HG03342 (cell line): ENCODE measurements at regions not wholly inside any gene's neighbourhood (a gene's known extent, or its start where the extent isn't known, plus 50 kb on each side); places are given as distances from the start of the nearest gene placed in this dataset.

Source experiments
- ATAC-seq: cut with Tn5 transposase; IDR thresholded peaks from one replicate; pipeline ENCODE4 v1.9.1; 2021; ENCODE audit warnings: mild to moderate bottlenecking, moderate library complexity; ENCODE audit not compliant: unreplicated experiment

- no peak for ATAC-seq
Observed at GRCh38 chr2:216287251-216287650, 85.0 kb downstream of the MARCHF4 start.

- ATAC-seq: no peak
Observed at GRCh38 chr2:216286616-216287231, 85.6 kb downstream of the MARCHF4 start.

DNA sequence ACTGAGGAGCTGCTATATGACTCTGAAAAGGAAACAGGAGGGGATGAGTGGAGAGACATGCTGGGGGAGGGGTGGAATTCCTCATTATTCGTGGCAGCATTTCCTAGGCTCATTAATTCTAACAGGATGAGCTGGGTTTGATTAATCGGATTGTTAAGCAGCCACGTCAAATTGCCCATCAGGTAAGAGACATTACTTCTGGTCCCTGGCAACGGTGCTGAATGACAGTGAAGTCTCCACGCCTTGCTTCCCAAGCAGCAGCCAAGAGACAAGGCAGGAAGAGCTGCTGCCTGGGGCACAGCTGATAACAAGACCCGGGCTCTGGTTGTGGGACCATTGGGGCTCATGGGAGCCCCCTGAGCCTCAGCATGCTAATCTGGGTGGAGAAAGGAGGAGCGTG, 86.6 kb downstream of the MARCHF4 start:
- ATAC-seq: no peak

GRCh38 chr2:216284708-216285107, 87.6 kb downstream of the MARCHF4 start:
- ATAC-seq: no peak

DNA sequence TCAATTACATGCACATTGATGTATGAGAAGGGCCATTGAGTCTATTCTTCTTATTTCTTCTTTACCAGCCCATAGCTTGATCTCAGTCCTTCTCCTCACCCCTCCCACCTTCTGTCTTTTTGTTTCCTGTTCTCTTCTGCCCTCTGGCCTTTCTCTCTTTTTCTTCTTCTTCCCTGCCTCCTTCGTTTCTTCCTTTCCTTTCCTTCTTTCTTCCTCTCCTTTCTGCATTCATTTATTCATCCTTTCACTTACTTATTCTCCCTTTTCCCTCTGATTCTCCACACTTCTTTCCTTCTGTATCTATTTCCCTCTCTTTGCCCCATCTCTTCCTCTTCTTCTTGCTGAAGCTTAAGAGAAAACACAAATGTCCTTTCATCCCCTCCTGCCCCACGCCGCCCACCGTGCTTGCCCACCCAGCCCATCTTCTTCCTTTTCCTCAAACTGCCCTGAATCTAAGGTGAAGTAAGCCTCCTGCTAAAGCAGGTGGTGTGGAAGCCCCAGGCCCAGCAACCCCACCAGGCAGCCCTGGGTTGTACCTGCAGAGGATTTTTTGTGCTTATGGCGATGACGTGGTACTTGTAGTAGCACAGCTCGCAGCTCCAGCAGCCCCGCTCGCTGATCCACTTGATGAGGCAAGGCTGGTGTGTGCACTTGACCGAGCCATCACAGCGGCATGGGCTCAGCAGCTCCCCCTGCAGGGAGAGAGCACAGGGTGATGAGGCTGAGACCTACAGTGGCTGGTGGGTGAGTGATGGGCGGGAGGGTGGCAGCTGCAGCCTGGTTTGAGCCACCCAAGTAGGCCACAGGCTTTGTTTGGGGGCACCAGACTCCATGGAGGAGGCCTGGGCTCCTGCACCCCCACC, 89.0 kb downstream of the MARCHF4 start:
- peak; percentile 67 for ATAC-seq

GRCh38 chr2:216281876-216282275, 90.4 kb downstream of the MARCHF4 start:
- ATAC-seq: no peak

- no peak for ATAC-seq
Observed at GRCh38 chr2:216281316-216281715, 91.0 kb downstream of the MARCHF4 start.

GRCh38 chr2:216279459-216279858, 92.8 kb downstream of the MARCHF4 start:
- no peak for ATAC-seq

GRCh38 chr2:216279031-216279430, 93.3 kb downstream of the MARCHF4 start:
- ATAC-seq: no peak

DNA sequence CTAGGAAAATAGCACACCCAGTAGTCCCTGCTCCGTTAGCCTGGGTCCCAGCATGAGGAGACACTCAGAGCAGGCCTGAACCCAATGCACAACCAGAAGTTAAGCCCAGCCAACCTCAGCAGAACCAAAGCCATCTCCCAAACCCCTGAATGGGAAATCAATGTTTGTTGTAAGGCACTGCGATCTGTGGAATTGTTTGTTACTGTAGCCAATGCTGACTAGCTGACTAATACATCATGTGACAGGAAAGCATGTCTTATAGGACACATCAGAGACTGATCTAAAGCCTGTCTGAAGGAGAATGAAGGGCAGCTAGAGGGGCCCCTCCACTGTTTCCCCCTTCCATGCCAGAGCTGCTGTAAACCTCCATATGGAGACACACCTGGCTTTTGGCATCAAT, 96.4 kb downstream of the MARCHF4 start:
- ATAC-seq: no peak

DNA sequence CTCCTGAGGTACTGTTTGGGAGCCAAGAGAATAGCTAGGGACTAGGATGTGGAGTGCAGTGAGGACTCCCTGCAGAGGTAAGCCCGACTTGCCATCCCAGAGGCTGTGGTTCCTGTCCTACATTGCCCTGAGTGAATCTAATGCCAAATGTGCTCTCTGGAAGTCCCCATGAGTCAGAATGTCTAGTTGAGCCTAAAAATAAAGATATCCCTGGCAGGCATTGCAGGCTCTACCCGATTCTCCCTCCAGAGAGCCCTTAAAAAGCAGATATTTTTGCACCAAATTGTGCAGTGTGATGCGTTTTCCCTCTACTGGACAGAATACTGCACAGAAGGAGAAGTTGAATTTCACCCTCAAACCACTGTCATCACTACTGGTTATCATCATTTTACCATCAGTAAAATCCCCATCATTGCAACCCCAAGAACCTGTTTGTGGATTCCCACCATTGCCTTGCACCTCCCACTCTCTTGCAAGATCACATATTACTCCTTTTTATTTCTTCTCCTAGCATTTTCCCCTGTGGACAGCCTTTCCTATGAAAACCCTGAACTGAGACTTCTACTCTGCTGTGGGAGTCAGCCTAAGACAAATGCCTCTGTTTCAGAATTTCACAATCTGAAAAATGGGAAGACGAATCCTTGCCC, 98.0 kb downstream of the MARCHF4 start:
- ATAC-seq: no peak

- ATAC-seq: no peak
Observed at GRCh38 chr2:216261042-216261537, 111.2 kb downstream of the MARCHF4 start.

DNA sequence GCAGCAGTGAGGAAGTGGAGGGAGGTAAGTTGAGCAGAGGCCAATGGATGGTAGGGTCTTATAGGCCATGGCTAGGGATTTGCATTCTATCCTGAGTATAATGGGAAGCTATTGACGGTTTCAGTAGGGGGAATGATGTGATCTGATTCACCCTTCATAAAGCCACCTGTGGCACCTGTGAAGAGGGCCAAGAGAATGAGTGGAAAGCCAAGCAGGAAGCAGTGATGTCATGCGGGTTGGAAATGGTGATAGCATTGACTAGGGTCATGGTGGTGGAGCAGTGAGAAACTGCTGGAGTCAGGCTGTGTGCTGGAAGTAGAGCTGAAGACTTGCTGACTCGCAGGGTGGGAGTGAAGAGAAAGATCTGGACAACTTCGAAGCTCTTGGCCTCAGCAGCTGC, 111.7 kb downstream of the MARCHF4 start:
- ATAC-seq: no peak

DNA sequence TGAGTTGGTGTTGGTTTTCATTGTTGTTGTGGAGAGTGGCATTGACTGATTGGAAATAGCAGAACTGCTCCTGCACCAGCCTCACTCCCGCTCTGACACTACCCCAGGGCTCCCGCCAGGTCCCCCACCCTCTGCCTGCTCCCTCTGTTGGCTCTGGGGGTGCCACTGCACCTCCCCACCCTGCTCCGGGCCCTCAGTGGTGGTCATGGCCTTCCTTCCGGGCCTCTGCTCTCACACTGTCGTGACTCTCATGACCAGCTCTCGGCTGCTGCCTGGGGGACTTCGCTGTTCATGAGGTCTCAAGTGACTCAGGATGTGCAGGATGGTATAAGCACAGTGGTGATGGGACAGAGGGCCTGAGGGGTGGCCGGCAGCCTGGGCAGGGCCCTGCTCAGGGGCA, 113.2 kb downstream of the MARCHF4 start:
- no peak for ATAC-seq

GRCh38 chr2:216257089-216257488, 115.2 kb downstream of the MARCHF4 start:
- no peak for ATAC-seq
